ENCODE measurements at regions not wholly inside any gene's neighbourhood (a gene's known extent, or its start where the extent isn't known, plus 50 kb on each side); places are given as distances from the start of the nearest gene placed in this dataset.

DNA sequence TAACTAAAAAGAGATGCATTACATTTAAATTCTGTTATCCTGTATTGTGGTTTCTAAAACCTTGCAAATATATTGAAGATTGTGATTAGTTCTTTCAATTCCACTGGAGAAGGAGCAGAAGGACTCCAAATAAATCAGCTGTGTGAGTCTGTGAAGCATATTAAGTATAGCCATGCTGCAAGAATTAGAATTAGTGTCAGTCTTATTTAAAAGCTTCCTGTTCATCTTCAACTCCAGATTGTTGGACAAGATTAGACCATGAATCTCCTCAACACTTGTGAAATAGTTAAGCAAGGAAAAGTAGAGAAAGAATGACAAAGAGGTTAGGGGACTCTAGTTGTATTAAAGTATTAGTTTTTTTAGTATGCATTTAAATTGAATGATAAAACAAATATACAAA, 92.5 kb upstream of the LRP1B start (continued):
- TF ChIP-seq, protein P1, sequence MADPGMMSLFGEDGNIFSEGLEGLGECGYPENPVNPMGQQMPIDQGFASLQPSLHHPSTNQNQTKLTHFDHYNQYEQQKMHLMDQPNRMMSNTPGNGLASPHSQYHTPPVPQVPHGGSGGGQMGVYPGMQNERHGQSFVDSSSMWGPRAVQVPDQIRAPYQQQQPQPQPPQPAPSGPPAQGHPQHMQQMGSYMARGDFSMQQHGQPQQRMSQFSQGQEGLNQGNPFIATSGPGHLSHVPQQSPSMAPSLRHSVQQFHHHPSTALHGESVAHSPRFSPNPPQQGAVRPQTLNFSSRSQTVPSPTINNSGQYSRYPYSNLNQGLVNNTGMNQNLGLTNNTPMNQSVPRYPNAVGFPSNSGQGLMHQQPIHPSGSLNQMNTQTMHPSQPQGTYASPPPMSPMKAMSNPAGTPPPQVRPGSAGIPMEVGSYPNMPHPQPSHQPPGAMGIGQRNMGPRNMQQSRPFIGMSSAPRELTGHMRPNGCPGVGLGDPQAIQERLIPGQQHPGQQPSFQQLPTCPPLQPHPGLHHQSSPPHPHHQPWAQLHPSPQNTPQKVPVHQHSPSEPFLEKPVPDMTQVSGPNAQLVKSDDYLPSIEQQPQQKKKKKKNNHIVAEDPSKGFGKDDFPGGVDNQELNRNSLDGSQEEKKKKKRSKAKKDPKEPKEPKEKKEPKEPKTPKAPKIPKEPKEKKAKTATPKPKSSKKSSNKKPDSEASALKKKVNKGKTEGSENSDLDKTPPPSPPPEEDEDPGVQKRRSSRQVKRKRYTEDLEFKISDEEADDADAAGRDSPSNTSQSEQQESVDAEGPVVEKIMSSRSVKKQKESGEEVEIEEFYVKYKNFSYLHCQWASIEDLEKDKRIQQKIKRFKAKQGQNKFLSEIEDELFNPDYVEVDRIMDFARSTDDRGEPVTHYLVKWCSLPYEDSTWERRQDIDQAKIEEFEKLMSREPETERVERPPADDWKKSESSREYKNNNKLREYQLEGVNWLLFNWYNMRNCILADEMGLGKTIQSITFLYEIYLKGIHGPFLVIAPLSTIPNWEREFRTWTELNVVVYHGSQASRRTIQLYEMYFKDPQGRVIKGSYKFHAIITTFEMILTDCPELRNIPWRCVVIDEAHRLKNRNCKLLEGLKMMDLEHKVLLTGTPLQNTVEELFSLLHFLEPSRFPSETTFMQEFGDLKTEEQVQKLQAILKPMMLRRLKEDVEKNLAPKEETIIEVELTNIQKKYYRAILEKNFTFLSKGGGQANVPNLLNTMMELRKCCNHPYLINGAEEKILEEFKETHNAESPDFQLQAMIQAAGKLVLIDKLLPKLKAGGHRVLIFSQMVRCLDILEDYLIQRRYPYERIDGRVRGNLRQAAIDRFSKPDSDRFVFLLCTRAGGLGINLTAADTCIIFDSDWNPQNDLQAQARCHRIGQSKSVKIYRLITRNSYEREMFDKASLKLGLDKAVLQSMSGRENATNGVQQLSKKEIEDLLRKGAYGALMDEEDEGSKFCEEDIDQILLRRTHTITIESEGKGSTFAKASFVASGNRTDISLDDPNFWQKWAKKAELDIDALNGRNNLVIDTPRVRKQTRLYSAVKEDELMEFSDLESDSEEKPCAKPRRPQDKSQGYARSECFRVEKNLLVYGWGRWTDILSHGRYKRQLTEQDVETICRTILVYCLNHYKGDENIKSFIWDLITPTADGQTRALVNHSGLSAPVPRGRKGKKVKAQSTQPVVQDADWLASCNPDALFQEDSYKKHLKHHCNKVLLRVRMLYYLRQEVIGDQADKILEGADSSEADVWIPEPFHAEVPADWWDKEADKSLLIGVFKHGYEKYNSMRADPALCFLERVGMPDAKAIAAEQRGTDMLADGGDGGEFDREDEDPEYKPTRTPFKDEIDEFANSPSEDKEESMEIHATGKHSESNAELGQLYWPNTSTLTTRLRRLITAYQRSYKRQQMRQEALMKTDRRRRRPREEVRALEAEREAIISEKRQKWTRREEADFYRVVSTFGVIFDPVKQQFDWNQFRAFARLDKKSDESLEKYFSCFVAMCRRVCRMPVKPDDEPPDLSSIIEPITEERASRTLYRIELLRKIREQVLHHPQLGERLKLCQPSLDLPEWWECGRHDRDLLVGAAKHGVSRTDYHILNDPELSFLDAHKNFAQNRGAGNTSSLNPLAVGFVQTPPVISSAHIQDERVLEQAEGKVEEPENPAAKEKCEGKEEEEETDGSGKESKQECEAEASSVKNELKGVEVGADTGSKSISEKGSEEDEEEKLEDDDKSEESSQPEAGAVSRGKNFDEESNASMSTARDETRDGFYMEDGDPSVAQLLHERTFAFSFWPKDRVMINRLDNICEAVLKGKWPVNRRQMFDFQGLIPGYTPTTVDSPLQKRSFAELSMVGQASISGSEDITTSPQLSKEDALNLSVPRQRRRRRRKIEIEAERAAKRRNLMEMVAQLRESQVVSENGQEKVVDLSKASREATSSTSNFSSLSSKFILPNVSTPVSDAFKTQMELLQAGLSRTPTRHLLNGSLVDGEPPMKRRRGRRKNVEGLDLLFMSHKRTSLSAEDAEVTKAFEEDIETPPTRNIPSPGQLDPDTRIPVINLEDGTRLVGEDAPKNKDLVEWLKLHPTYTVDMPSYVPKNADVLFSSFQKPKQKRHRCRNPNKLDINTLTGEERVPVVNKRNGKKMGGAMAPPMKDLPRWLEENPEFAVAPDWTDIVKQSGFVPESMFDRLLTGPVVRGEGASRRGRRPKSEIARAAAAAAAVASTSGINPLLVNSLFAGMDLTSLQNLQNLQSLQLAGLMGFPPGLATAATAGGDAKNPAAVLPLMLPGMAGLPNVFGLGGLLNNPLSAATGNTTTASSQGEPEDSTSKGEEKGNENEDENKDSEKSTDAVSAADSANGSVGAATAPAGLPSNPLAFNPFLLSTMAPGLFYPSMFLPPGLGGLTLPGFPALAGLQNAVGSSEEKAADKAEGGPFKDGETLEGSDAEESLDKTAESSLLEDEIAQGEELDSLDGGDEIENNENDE (IDR thresholded peaks at IDR 0.05; ENCODE audit: insufficient replicate concordance, low read length) = no peak
- TF ChIP-seq POLR2AphosphoS5 (IDR thresholded peaks at IDR 0.05; ENCODE audit: low read depth, low read length) = no peak
- TF ChIP-seq RNF2 (IDR thresholded peaks at IDR 0.05; ENCODE audit: borderline replicate concordance, low read depth, low read length, missing control alignments, poor library complexity, severe bottlenecking) = no peak
- no peak for TF ChIP-seq POU5F1 (IDR thresholded peaks at IDR 0.05; ENCODE audit: low read depth, low read length)
- TF ChIP-seq, protein P2, sequence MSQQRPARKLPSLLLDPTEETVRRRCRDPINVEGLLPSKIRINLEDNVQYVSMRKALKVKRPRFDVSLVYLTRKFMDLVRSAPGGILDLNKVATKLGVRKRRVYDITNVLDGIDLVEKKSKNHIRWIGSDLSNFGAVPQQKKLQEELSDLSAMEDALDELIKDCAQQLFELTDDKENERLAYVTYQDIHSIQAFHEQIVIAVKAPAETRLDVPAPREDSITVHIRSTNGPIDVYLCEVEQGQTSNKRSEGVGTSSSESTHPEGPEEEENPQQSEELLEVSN (IDR thresholded peaks at IDR 0.05) = no peak
- no peak for TF ChIP-seq GTF2F1 (IDR thresholded peaks at IDR 0.05; ENCODE audit: borderline replicate concordance, low read depth, low read length)

Data from H1 (cell line).